Trophoblast cell (in vitro differentiated cells and primary cell): ENCODE measurements at regions not wholly inside any gene's neighbourhood (a gene's known extent, or its start where the extent isn't known, plus 50 kb on each side); places are given as distances from the start of the nearest gene placed in this dataset.
A peak's percentile ranks its signal among the peaks of the same experiment; 100 is the strongest.

Experiments
- DNase-seq, 2 donors: peaks; one replicate each; pipeline ENCODE4 v3.0.0-alpha.2; 2016
- H2AFZ ChIP-seq: 2 replicates; pipeline ENCODE4 v1.6.1; 2013; ENCODE audit warnings: low read length, moderate library complexity, mild to moderate bottlenecking; ENCODE audit not compliant: insufficient read depth, poor library complexity
- H2AK5ac ChIP-seq: 2 replicates; pipeline ENCODE4 v1.6.1; 2013; ENCODE audit warnings: mild to moderate bottlenecking, low read length
- H2BK120ac ChIP-seq: 2 replicates; pipeline ENCODE4 v1.6.1; 2013; ENCODE audit warnings: low read length, mild to moderate bottlenecking, moderate library complexity; ENCODE audit not compliant: insufficient read depth, poor library complexity
- H2BK12ac ChIP-seq: 2 replicates; pipeline ENCODE4 v1.6.1; 2013; ENCODE audit warnings: mild to moderate bottlenecking, low read length, moderate library complexity
- H2BK5ac ChIP-seq: 2 replicates; pipeline ENCODE4 v1.6.1; 2013; ENCODE audit warnings: low read length, low read depth, moderate library complexity, mild to moderate bottlenecking; ENCODE audit not compliant: poor library complexity
- H3K14ac ChIP-seq: 2 replicates; pipeline ENCODE4 v1.6.1; 2013; ENCODE audit warnings: mild to moderate bottlenecking, low read length
- H3K18ac ChIP-seq: 2 replicates; pipeline ENCODE4 v1.6.1; 2013; ENCODE audit warnings: mild to moderate bottlenecking, low read length
- H3K23ac ChIP-seq: 2 replicates; pipeline ENCODE4 v1.6.1; 2013; ENCODE audit warnings: low read length
- H3K27ac ChIP-seq: 2 replicates; pipeline ENCODE4 v1.5.1; 2013; ENCODE audit warnings: low read depth, mild to moderate bottlenecking, inconsistent platforms, low read length, moderate library complexity
- H3K27me3 ChIP-seq: 2 replicates; pipeline ENCODE4 v1.6.1; 2013; ENCODE audit warnings: inconsistent platforms, mild to moderate bottlenecking, low read length, moderate library complexity; ENCODE audit not compliant: insufficient read depth
- H3K36me3 ChIP-seq, 2 experiments: 1 replicate in 1 of 2; 2 replicates in 1 of 2; pipeline ENCODE4 v1.6.1; 2013; ENCODE audit warnings: low read length in 2 of 2, mild to moderate bottlenecking in 2 of 2, moderate library complexity in 1 of 2; ENCODE audit not compliant: insufficient read depth in 2 of 2, control insufficient read depth in 1 of 2
- H3K4ac ChIP-seq: 2 replicates; pipeline ENCODE4 v1.6.1; 2013; ENCODE audit warnings: low read depth, mild to moderate bottlenecking, low read length, moderate library complexity
- H3K4me1 ChIP-seq, 2 experiments: 1 replicate in 1 of 2; 2 replicates in 1 of 2; pipeline ENCODE4 v1.6.1; 2013; ENCODE audit warnings: low read length in 2 of 2, mild to moderate bottlenecking in 2 of 2, moderate library complexity in 1 of 2; ENCODE audit not compliant: insufficient read depth in 2 of 2, control insufficient read depth in 1 of 2
- H3K4me2 ChIP-seq: 2 replicates; pipeline ENCODE4 v1.6.1; 2013; ENCODE audit warnings: inconsistent platforms, mild to moderate bottlenecking, low read length, moderate library complexity
- H3K4me3 ChIP-seq: 2 replicates; pipeline ENCODE4 v1.5.1; 2013; ENCODE audit warnings: mild to moderate bottlenecking, low read depth, low read length, inconsistent platforms
- H3K79me1 ChIP-seq: one replicate; pipeline ENCODE4 v1.6.1; 2013; ENCODE audit warnings: low read length
- H3K79me2 ChIP-seq: 2 replicates; pipeline ENCODE4 v1.6.1; 2013; ENCODE audit warnings: low read length, mild to moderate bottlenecking; ENCODE audit not compliant: control insufficient read depth, insufficient read depth, poor library complexity
- H3K9ac ChIP-seq: 2 replicates; pipeline ENCODE4 v1.6.1; 2013; ENCODE audit warnings: mild to moderate bottlenecking, low read length
- H3K9me3 ChIP-seq: 2 replicates; pipeline ENCODE4 v1.6.1; 2013; ENCODE audit warnings: low read depth, mild to moderate bottlenecking, control low read depth, inconsistent platforms, low read length; ENCODE audit not compliant: insufficient read depth
- H4K12ac ChIP-seq: 2 replicates; pipeline ENCODE4 v1.6.1; 2013; ENCODE audit warnings: low read depth, mild to moderate bottlenecking, low read length, moderate library complexity
- H4K8ac ChIP-seq: 2 replicates; pipeline ENCODE4 v1.6.1; 2013; ENCODE audit warnings: low read depth, mild to moderate bottlenecking, low read length, moderate library complexity
- H4K91ac ChIP-seq: one replicate; pipeline ENCODE4 v1.6.1; 2013; ENCODE audit warnings: low read depth, mild to moderate bottlenecking, low read length, moderate library complexity
- WGBS: extraction: QIAGEN DNeasy Blood & Tissue Kit; methylation state at CpG from one replicate; pipeline ENCODE4 v1.1.7; 2013; ENCODE audit warnings: missing lambda C conversion rate; ENCODE audit not compliant: insufficient read length, insufficient coverage; ENCODE audit errors: extremely low coverage; 5-methylcytosine and 5-hydroxymethylcytosine counted together

DNA sequence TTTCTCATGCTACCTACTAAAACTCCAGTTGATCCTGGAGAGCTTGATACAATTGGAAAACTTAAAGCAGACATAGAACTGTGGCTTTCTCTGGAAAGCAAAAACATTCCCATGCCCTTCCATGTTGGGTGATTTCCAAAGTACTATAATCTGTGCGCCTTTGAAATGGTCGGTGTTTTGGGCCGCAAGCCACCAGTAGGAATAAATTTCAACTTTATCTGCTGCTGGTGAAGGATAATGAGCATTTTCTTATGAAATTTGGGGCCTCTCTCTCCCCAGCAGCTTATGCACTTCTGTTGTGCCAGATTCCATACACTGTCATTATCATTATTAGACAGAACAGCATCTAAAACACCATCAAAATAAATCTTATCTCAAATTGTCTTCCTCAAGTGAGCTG lies 366.7 kb upstream of the RPS6KA3 start:
- no peaks in the 10 kb centered on the region for H3K4me1 ChIP-seq
- H3K14ac ChIP-seq: no peak overlapping the region
- H3K79me2 ChIP-seq: no peaks in the 10 kb centered on the region
- H3K27ac ChIP-seq: no peak overlapping the region
- no peak overlapping the region for H3K23ac ChIP-seq
- no peaks in the 10 kb centered on the region for H3K27me3 ChIP-seq
- H3K4me2 ChIP-seq: no peak overlapping the region
- WGBS: no CpG with 5 or more reads among the region's 3 CpGs
- no peak overlapping the region for H2BK120ac ChIP-seq
- DNase-seq: no peak
- H3K36me3 ChIP-seq: no peaks in the 10 kb centered on the region
- no peak overlapping the region for H2BK5ac ChIP-seq
- H4K91ac ChIP-seq: no peak overlapping the region
- no peak overlapping the region for H3K18ac ChIP-seq
- no peaks in the 10 kb centered on the region for H3K79me1 ChIP-seq
- no peak overlapping the region for H2AK5ac ChIP-seq
- no peak overlapping the region for H3K4me3 ChIP-seq
- no peak overlapping the region for H2AFZ ChIP-seq
- H3K4ac ChIP-seq: no peak overlapping the region
- H4K8ac ChIP-seq: no peak overlapping the region
- no peak overlapping the region for H3K9ac ChIP-seq
- H4K12ac ChIP-seq: no peak overlapping the region
- H2BK12ac ChIP-seq: no peak overlapping the region
- H3K9me3 ChIP-seq: no peaks in the 10 kb centered on the region

DNA sequence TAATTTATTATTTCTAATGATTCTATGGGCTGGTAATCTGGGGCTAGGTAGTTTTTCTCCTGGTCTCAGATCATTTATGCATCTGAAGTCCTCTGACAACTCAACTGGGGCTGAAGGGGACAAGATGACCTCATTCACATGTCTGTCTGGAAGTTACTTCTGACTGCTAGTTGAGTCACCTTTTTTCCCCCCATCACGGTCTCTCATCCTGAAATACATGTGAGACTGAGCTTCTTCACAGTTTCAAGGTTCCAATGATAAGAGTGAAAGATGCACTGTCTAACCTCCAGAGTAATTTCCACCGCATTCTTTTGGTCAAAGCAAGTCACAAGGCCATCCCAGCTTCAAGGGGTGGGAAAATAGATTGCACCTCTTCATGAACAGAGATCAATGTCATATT lies 356.7 kb upstream of the RPS6KA3 start:
- Histone ChIP-seq H3K4me1 (no peaks in the 10 kb centered on the region), H3K9ac (no peak overlapping the region), H3K79me2 (no peaks in the 10 kb centered on the region), H2BK12ac (no peak overlapping the region), H4K91ac (no peak overlapping the region), H2BK120ac (no peak overlapping the region), H2AFZ (no peak overlapping the region), H3K79me1 (no peaks in the 10 kb centered on the region), H3K14ac (no peak overlapping the region), H2AK5ac (no peak overlapping the region), H4K8ac (no peak overlapping the region), H4K12ac (no peak overlapping the region), H3K9me3 (no peaks in the 10 kb centered on the region), H3K4me3 (no peak overlapping the region), H3K4ac (no peak overlapping the region), H3K36me3 (no peaks in the 10 kb centered on the region), H3K27me3 (no peaks in the 10 kb centered on the region), H3K18ac (no peak overlapping the region), H3K4me2 (no peak overlapping the region), H3K23ac (no peak overlapping the region), H3K27ac (no peak overlapping the region), H2BK5ac (no peak overlapping the region)
- no peak for DNase-seq
- no CpG with 5 or more reads among the region's 2 CpGs for WGBS

DNA sequence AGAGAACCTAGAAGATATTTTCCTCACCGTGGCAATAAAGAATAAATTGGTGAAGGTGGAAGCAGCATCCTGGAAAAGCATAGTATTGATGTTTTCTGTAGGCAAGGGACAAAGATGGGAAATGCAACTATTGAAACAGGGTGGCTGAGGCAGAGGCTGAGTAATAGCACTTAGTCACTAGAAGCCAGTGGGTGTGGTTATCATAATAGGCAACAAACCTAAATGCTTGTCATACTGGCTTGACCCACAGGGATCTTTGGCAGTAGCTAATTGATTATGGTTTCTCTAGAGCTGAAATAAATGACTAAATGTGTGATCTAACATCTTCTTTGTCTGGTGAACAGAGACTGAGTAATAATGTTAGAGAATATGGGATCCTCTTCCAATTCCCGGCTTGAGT lies 353.6 kb upstream of the RPS6KA3 start:
- H4K91ac ChIP-seq: no peak overlapping the region
- H2AK5ac ChIP-seq: no peak overlapping the region
- WGBS: no CpG with 5 or more reads among the region's 2 CpGs
- no peak overlapping the region for H3K9ac ChIP-seq
- H3K79me2 ChIP-seq: no peaks in the 10 kb centered on the region
- H3K23ac ChIP-seq: no peak overlapping the region
- H4K8ac ChIP-seq: no peak overlapping the region
- H3K18ac ChIP-seq: no peak overlapping the region
- no peak overlapping the region for H4K12ac ChIP-seq
- H3K27ac ChIP-seq: no peak overlapping the region
- no peaks in the 10 kb centered on the region for H3K79me1 ChIP-seq
- no peaks in the 10 kb centered on the region for H3K27me3 ChIP-seq
- no peaks in the 10 kb centered on the region for H3K36me3 ChIP-seq
- no peaks in the 10 kb centered on the region for H3K9me3 ChIP-seq
- no peaks in the 10 kb centered on the region for H3K4me1 ChIP-seq
- H3K4me3 ChIP-seq: no peak overlapping the region
- H3K4me2 ChIP-seq: no peak overlapping the region
- no peak overlapping the region for H3K4ac ChIP-seq
- no peak overlapping the region for H2BK5ac ChIP-seq
- no peak overlapping the region for H2BK12ac ChIP-seq
- no peak overlapping the region for H2BK120ac ChIP-seq
- no peak overlapping the region for H2AFZ ChIP-seq
- DNase-seq: peak; percentile 0 to 43
- no peak overlapping the region for H3K14ac ChIP-seq

DNA sequence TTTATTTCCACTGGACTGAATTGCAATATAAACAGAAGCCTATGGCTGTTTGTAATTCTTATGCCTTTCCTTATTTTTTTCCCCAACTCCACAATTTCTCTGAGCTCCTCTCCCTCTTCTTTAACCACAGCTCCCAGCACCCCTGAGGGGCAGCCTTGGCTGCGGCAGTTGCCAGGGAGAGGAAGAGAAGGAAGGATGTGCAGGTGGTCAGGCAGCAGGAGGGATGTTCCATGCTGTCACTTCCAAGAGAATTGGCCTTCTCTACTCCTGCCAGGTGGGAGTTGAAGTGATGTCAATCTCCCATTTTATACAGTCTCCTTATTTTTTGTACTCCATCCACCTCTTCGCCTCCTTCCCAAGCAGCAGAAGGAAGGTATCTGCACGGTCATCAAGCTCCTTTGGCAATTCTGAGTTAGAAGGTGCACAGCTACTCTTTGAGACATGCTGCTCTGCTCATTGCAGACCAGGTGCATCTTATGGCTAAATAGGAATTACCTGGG lies 343.3 kb upstream of the RPS6KA3 start:
- Histone ChIP-seq H3K9ac (no peak overlapping the region), H2BK120ac (peak overlapping the region; percentile 48), H3K4ac (no peak overlapping the region), H3K27ac (no peak overlapping the region), H4K12ac (no peak overlapping the region), H3K23ac (no peak overlapping the region), H4K8ac (no peak overlapping the region), H3K79me2 (no peaks in the 10 kb centered on the region), H3K4me3 (no peak overlapping the region), H4K91ac (no peak overlapping the region), H3K9me3 (no peaks in the 10 kb centered on the region), H3K4me2 (no peak overlapping the region), H3K36me3 (no peaks in the 10 kb centered on the region), H3K4me1 (peaks cover 1 to 2% of the 10 kb centered on the region in 2 experiments), H2BK5ac (no peak overlapping the region), H3K18ac (no peak overlapping the region), H3K27me3 (no peaks in the 10 kb centered on the region), H2AK5ac (no peak overlapping the region), H2BK12ac (peak overlapping the region; percentile 44), H2AFZ (peak overlapping the region; percentile 2), H3K14ac (no peak overlapping the region), H3K79me1 (peaks cover 6% of the 10 kb centered on the region)
- WGBS: no CpG with 5 or more reads among the region's 3 CpGs
- DNase-seq: no peak
